Right lung (tissue), 2 donors: ENCODE measurements at regions not wholly inside any gene's neighbourhood (a gene's known extent, or its start where the extent isn't known, plus 50 kb on each side); places are given as distances from the start of the nearest gene placed in this dataset.
"Not testable (repeated sequence)": the region's sequence is repeated elsewhere in the genome, so short reads cannot be mapped to it uniquely, and the experiment has no call there.

Source experiments
- DNase-seq, 2 donors: peaks; one replicate each; pipeline ENCODE4 v3.0.0-alpha.2; 2013

- no peak for DNase-seq
These were observed 323.4 kb downstream of the CDH19 start for GRCh38 chr18:66280470-66280869.

DNA sequence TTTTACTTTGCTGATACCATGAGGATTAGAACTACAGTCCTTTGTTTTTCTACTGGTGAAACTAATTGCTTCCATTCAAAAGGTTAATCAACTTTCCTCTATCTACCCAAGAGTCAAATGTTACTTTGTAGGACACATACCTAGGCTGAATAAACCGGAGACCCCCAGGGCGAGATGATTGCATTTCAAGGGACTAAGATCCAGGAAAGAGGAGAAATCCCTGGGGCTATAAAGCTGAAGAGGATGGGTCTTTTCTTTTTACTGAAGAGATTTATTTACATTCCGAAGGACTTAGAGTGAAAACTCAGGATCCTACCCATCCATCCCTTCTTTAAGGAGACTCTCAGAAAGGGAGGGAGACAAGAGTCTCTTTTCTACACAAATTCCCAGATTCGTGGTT is 331.9 kb downstream of the CDH19 start:
- DNase-seq: no peak

- DNase-seq: peak; percentile 24 to 32
These were observed 339.8 kb downstream of the CDH19 start for GRCh38 chr18:66264130-66264529.

- no peak for DNase-seq
These were observed 349.8 kb downstream of the CDH19 start for GRCh38 chr18:66254121-66254520.

DNA sequence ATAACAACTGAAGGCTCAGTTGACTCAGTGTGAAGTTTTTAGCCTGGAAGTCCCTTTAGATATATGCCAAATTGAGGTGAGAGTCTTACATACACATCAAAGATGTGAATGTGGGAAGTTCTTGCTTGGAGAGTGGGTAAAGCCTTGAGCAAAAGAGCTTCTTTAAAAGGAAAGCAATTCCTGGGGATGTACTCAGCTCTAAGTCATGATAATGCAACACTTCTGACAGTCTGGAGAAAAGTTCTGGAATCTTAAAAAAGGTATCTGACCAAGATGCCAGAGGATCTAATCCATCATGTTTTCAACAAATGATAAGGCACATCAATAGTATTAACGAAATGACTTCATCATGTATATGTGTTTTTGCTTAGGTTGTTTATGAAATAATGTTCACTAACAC is 351.2 kb downstream of the CDH19 start:
- no peak for DNase-seq

DNA sequence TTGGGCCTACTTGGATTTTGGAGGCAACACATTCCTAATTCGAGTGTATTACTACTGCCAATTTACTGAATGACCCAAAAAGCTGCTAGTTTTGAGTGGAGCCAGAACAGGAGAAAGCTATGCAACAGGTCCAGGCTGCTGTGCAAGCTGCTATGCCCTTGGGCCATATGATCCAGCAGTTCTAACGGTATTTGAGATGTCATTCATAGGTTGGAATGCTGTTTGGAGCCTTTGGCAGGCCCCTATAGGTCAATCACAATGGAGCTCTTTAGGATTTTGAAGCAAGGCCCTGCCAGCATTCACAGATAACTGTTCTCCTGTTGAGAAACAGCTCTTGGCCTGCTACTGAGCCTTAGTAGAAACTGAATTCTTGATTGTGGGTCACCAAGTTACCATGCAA is 368.7 kb downstream of the CDH19 start:
- no peak for DNase-seq

- peak in 1 of 2 donors; percentile 0 for DNase-seq
These were observed 377.1 kb downstream of the CDH19 start for GRCh38 chr18:66226782-66227181.

GRCh38 chr18:66223317-66223716 is 380.6 kb downstream of the CDH19 start:
- DNase-seq: not testable (repeated sequence)

- no peak for DNase-seq
These were observed 381.7 kb downstream of the CDH19 start for GRCh38 chr18:66222174-66222573.

DNA sequence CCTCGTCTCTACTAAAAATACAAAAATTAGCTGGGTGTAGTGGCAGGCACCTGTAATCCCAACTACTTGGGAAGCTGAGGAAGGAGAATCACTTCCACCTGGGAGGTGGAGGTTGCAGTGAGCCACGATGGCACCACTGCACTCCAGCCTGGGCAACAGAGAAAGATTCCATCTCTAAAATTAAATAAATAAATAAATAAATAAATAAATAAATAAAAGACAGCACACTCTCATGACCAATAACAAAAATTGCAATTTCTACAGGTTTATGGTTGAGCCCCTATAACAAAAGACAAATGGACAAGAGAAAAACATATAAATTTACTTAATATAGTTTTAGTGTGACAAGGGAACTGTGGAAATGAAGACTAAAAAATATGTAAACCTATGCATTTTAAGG is 384.1 kb downstream of the CDH19 start:
- no peak for DNase-seq

- DNase-seq: no peak
These were observed 392.1 kb downstream of the CDH19 start for GRCh38 chr18:66211749-66212148.

DNA sequence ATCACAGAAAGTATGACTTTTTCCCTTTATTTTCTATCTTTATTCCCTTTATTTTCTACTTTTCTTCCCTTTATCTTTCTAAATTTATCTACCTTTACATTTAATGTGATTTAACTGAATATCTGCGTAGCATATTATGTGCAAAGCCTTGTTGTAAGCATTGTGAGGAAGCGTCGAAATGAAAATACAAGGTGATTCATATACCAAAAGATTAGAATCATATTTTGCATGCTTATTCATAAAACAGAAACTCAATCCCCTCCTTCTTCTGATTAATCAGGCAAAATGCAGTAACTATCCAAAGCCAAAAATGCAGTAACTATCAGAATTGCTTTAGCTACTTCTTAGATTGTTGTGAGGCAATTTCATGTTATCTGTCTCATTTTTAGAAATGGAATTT is 393.0 kb downstream of the CDH19 start:
- no peak for DNase-seq

- no peak for DNase-seq
These were observed 394.2 kb downstream of the CDH19 start for GRCh38 chr18:66209656-66210055.

DNA sequence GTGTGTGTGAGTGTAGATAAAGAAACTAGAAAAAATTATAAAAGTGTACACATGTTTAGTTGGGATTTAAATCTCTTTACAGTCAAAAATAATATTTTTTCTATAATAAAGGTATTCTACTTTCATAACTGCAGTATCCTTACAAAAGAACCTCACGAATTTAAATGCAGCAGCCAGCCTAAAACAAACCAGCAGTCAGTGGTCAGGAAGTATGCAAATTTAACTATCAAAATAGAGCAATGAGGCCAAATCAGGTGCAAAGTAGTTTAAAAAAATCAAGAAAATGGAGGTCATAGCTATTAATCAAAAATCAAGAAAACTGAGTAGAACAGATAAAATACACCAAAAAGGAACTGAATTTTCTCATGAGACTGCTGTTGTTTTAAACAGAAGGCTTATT is 407.1 kb downstream of the CDH19 start:
- DNase-seq: no peak

DNA sequence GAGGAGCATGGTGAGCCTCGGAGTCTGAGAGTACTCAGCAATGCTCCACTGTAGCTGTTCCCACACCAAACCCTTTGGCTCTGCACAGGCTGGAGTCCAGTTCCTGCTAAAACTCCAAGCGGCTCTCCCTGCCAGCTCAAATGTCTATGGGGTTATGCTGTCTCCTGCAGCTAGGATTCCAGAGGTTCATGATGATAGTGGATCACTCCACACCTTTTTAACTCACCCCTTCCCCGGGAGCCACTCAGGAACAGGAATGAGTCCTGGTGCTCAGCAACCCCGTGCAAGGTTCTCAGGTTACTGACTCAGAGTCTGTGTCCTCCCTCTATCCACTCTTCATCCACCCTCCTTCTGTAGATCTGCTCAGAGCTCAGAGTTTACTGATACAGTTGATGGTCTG is 410.0 kb downstream of the CDH19 start:
- no peak for DNase-seq

- no peak for DNase-seq
These were observed 410.5 kb downstream of the CDH19 start for GRCh38 chr18:66193394-66193793.

- no peak for DNase-seq
These were observed 417.9 kb downstream of the CDH7 start for GRCh38 chr18:66168685-66169235.

GRCh38 chr18:66167829-66168684 is 417.2 kb downstream of the CDH7 start:
- no peak for DNase-seq

- DNase-seq: no peak
These were observed 409.2 kb downstream of the CDH7 start for GRCh38 chr18:66160007-66160406.

GRCh38 chr18:66159451-66159850 is 408.6 kb downstream of the CDH7 start:
- DNase-seq: no peak

- DNase-seq: no peak
These were observed 406.3 kb downstream of the CDH7 start for GRCh38 chr18:66156946-66157687.

DNA sequence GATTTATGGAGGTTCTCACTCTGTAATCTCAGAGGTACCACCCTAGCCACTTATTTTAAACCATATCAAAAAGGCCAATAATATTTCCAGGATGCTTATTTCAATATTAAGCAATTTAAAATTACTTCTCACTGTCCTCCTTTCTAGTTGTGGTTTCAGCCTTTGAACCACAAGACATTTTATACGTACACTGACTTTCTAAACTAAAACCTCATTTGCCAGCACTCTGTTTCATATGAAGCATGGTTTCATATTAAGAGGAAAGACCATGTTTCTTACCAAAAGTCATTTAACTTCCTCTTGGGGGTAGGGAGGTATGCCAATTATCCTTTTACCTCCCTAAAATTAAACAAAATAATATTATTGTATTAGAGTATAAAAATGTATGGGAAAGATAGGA is 399.8 kb downstream of the CDH7 start:
- no peak for DNase-seq

DNA sequence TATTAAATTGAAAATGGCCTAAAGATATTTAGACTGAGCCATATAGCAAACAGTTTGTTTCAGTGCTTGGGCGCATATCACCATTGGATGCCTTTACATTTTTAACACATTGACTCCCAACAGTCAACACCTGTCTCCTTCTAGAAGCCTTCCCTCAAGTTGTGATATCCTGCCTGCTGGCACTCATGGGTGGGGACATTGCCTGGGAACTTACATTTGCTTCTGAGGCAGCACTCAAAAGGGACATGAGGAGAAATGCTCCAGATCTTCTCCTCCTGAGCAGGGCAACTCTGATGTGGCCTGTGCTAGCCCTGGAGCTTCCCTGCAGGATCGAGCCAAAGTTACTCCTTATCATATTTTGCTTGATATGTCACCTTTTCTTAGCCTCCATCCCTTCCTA is 392.2 kb downstream of the CDH7 start:
- DNase-seq: no peak
